Right lobe of liver (tissue), 6 donors: ENCODE measurements at regions not wholly inside any gene's neighbourhood (a gene's known extent, or its start where the extent isn't known, plus 50 kb on each side); places are given as distances from the start of the nearest gene placed in this dataset.

Source experiments
- ATAC-seq, 4 donors: fragments of 200-7000 bp; cut with Tn5 transposase; one replicate each; pipeline ENCODE4 v1.9.1; 2020; ENCODE audit warnings: mild to moderate bottlenecking in 4 of 4, moderate library complexity in 4 of 4
- DNase-seq, 3 donors: peaks; one replicate each; pipeline ENCODE4 v3.0.0-alpha.2; 2020
- H3K27ac ChIP-seq, 3 donors: fragments of 200-600 bp; one replicate each; pipeline ENCODE4 v1.8.0; 2022
- H3K27me3 ChIP-seq, 2 donors: fragments of 200-600 bp; one replicate each; pipeline ENCODE4 v1.8.0; 2022
- H3K36me3 ChIP-seq, 4 donors: fragments of 200-600 bp; sonication (generic) in 1 of 4; one replicate each; pipeline versions ENCODE4 v1.5.1 to v1.8.0; 2017 to 2022; ENCODE audit warnings: control low read depth in 1 of 4
- H3K4me1 ChIP-seq, 4 donors: fragments of 200-600 bp; sonication (generic) in 1 of 4; one replicate each; pipeline versions ENCODE4 v1.5.1 to v1.8.0; 2017 to 2022; ENCODE audit warnings: control low read depth in 1 of 4
- H3K4me3 ChIP-seq, 3 donors: fragments of 200-600 bp; one replicate each; pipeline ENCODE4 v1.8.0; 2022
- H3K9me3 ChIP-seq, 4 donors: fragments of 200-600 bp; sonication (generic) in 1 of 4; one replicate each; pipeline versions ENCODE4 v1.5.1 to v1.8.0; 2017 to 2022; ENCODE audit warnings: control low read depth in 1 of 4
- POLR2A ChIP-seq: fragments of 450-650 bp; IDR thresholded peaks from one replicate; pipeline ENCODE4 v1.6.1; 2017; ENCODE audit warnings: antibody characterized with exemption, mild to moderate bottlenecking
- WGBS: methylation state at CpG from one replicate; pipeline ENCODE4 v1.1.6; 2018; ENCODE audit warnings: low coverage, low lambda C conversion rate; ENCODE audit not compliant: insufficient coverage; ENCODE audit errors: missing lambda C conversion rate; 5-methylcytosine and 5-hydroxymethylcytosine counted together
- intact Hi-C, 2 donors: fragments of 100-400 bp; cut with DNase I; formaldehyde crosslinking; loops; one replicate each; pipeline versions ENCODE4 v1.11.2 to v1.14.1; 2022
- TF ChIP-seq, protein P1 (sequence below), 4 donors: fragments of 200-600 bp in 3 of 4; fragments of 450-650 bp in 1 of 4; IDR thresholded peaks; one replicate each; pipeline versions ENCODE4 v1.5.1 to v1.8.0; 2016 to 2022; ENCODE audit warnings: antibody characterized with exemption in 4 of 4, mild to moderate bottlenecking in 2 of 4
- donor health status: DM: no; HTN: yes; CAD: no.
- donor health status: DM: no; HTN: no; CAD: no.
- donor health status: DM: no; HTN: no; CAD: no.
- donor health status: DM: no; HTN: yes; CAD: no.
- donor health status: DM: no; HTN: yes; CAD: no.

DNA sequence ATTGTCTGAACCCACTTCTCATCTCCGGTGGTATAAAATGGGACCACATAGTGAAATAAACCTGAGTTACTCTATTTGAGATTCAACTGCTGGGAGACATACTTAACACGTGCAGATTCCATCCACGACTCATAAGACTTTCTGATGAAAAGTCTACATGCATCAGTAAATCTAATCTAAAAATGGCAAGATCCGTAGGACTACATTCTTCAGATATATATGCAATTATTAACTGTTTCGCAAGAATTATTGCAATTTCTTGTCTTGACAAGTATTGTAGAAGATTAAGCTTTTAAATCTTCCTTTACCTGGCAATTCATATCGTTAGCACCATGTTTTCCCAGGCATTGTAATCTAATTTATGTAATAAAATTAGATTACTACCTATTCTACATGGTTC, 718.7 kb upstream of the CBLB start:
- no peak for TF ChIP-seq POLR2A
- TF ChIP-seq, protein P1, sequence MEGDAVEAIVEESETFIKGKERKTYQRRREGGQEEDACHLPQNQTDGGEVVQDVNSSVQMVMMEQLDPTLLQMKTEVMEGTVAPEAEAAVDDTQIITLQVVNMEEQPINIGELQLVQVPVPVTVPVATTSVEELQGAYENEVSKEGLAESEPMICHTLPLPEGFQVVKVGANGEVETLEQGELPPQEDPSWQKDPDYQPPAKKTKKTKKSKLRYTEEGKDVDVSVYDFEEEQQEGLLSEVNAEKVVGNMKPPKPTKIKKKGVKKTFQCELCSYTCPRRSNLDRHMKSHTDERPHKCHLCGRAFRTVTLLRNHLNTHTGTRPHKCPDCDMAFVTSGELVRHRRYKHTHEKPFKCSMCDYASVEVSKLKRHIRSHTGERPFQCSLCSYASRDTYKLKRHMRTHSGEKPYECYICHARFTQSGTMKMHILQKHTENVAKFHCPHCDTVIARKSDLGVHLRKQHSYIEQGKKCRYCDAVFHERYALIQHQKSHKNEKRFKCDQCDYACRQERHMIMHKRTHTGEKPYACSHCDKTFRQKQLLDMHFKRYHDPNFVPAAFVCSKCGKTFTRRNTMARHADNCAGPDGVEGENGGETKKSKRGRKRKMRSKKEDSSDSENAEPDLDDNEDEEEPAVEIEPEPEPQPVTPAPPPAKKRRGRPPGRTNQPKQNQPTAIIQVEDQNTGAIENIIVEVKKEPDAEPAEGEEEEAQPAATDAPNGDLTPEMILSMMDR (IDR thresholded peaks at IDR 0.05): no peak
- Histone ChIP-seq H3K4me3 (no peak overlapping the region), H3K27ac (no peak overlapping the region), H3K9me3 (no peaks in the 10 kb centered on the region), H3K27me3 (no peaks in the 10 kb centered on the region), H3K4me1 (no peaks in the 10 kb centered on the region), H3K36me3 (no peaks in the 10 kb centered on the region)
- intact Hi-C loops: no loop called here
- WGBS: 70% methylated on average over 6 of the region's 6 CpGs
- ATAC-seq: no peak
- DNase-seq: no peak

DNA sequence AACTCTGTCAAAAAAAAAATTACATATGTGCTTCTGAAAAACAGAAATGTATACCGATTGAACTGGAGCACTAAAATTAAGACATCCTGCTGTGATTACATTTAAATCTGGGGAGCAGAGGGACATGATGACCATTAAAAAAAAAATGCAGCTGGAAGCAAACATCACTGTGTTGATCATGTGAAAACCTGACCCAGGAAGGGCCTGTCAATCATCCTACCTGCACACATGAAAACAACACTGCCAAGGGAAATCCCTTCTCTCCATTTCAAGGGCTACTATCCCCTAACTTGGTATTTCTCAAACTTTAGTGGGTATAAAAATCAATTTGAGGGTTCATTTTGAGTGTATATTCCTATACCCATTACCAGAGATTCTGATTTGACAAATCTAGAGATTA, 719.9 kb upstream of the CBLB start:
- Histone ChIP-seq H3K9me3 (no peaks in the 10 kb centered on the region), H3K27ac (no peak overlapping the region)
- TF ChIP-seq, protein P1 (IDR thresholded peaks at IDR 0.05): no peak
- TF ChIP-seq POLR2A: no peak

DNA sequence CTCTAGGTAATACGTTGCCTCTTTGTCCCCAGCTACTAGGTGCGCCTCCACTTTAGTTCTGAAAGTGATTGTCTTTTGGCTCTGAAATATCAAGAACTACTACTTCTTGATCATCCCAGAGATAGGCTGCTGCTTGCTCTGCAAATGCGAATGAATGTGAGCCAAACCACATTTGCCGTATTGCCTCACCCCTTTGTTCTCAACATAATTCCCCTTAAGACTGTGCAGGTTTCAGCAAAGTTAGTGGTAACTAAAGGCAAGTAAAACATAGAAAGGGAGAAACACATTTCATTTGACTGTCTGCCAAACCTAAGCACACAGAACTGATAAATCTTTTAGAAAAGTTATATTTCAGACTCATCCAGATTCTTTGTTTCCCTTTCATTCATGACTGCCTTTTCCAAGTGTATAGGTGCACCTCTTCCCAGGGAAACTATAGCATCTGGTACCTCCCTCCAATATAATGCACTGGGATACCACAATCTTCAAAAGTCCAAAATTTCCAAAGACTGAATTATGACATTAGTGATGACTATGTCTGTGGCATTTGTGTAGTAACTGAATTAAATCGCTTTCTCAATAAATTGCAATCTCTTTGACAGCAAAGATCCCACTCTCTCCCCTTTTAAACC, 720.6 kb upstream of the CBLB start:
- Histone ChIP-seq H3K27me3 (no peaks in the 10 kb centered on the region), H3K4me3 (no peak overlapping the region), H3K36me3 (no peaks in the 10 kb centered on the region), H3K9me3 (no peaks in the 10 kb centered on the region), H3K4me1 (no peaks in the 10 kb centered on the region), H3K27ac (no peak overlapping the region)
- TF ChIP-seq, protein P1 (IDR thresholded peaks at IDR 0.05): no peak
- TF ChIP-seq POLR2A: no peak
- DNase-seq: no peak
- WGBS: 81% methylated on average over 3 of the region's 5 CpGs
- ATAC-seq: no peak
- intact Hi-C loops: no loop called here

More for the DNA sequence above, 719.9 kb upstream of the CBLB start:
- Histone ChIP-seq H3K27me3 (no peaks in the 10 kb centered on the region), H3K4me1 (no peaks in the 10 kb centered on the region), H3K4me3 (no peak overlapping the region), H3K36me3 (no peaks in the 10 kb centered on the region)
- intact Hi-C loops: no loop called here
- DNase-seq (no peak), ATAC-seq (no peak)
- 75% methylated on average over 1 of the region's 1 CpG for WGBS

DNA sequence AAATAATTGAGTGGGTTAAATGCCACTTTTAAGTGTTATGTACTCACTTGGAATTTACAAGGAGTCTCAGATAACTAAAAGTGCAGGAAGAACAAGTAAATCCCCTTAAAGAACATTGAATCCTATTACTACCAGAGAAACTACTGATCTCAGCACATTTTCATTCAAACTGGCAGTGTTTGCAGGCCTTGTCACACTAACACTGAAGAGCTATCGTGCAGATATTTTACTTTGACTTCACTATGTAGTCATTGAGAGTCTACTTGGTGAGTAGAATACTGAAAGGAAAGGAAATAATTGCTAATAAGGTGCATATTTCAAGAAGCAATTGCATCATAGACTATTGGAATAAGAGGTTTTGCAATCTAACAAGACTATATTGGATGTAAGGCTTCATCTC, 721.4 kb upstream of the CBLB start:
- intact Hi-C loops: no loop called here

More for the DNA sequence above, 721.4 kb upstream of the CBLB start:
- Histone ChIP-seq H3K9me3 (no peaks in the 10 kb centered on the region), H3K27ac (no peak overlapping the region), H3K4me3 (no peak overlapping the region), H3K27me3 (no peaks in the 10 kb centered on the region), H3K4me1 (no peaks in the 10 kb centered on the region), H3K36me3 (no peaks in the 10 kb centered on the region)
- no peak for DNase-seq
- no peak for ATAC-seq
- no peak for TF ChIP-seq POLR2A
- TF ChIP-seq, protein P1 (IDR thresholded peaks at IDR 0.05): no peak
- 64% methylated on average over 1 of the region's 1 CpG for WGBS
